Peyer's patch (tissue), 4 donors: ENCODE measurements at regions not wholly inside any gene's neighbourhood (a gene's known extent, or its start where the extent isn't known, plus 50 kb on each side); places are given as distances from the start of the nearest gene placed in this dataset.
"Not testable (repeated sequence)": the region's sequence is repeated elsewhere in the genome, so short reads cannot be mapped to it uniquely, and the experiment has no call there.

ENCODE experiments used
- CTCF ChIP-seq, 6 experiments: fragments of 450-650 bp in 4 of 6; fragments of 200-600 bp in 2 of 6; sonication (generic) in 1 of 6; IDR thresholded peaks; one replicate each; pipeline ENCODE4 v1.5.1; 2017 to 2019; ENCODE audit warnings: antibody characterized with exemption in 6 of 6, mild to moderate bottlenecking in 3 of 6, moderate library complexity in 1 of 6
- POLR2A ChIP-seq, 2 donors: fragments of 450-650 bp; IDR thresholded peaks; one replicate each; pipeline ENCODE4 v1.5.1; 2017; ENCODE audit warnings: antibody characterized with exemption in 2 of 2, mild to moderate bottlenecking in 2 of 2, moderate library complexity in 2 of 2

GRCh38 chr3:56934481-56934880 is 126.0 kb upstream of the SPATA12 start:
- TF ChIP-seq CTCF, POLR2A (IDR thresholded peaks at IDR 0.05): not testable (repeated sequence)
